ENCODE measurements at regions not wholly inside any gene's neighbourhood (a gene's known extent, or its start where the extent isn't known, plus 50 kb on each side); places are given as distances from the start of the nearest gene placed in this dataset.

DNA sequence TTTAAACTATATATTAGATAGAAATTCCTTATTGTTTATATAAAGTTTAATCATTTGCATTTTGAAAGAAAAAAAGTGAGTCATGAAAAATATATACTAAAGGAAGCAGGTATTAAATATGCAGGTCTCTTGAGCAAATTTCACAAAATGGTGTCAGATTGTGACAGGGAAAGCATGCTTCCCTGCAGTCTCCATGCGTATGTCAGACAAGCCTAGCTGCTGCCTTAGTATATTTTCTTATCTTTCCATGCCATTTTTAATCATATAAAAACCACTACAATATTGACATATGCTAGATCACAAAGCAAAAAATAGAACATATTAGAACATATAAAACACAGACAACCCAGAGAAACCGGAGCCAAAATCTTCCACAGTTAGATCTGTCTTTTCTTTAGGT is 1137.7 kb upstream of the DDX18 start:
- TF ChIP-seq, protein P1, sequence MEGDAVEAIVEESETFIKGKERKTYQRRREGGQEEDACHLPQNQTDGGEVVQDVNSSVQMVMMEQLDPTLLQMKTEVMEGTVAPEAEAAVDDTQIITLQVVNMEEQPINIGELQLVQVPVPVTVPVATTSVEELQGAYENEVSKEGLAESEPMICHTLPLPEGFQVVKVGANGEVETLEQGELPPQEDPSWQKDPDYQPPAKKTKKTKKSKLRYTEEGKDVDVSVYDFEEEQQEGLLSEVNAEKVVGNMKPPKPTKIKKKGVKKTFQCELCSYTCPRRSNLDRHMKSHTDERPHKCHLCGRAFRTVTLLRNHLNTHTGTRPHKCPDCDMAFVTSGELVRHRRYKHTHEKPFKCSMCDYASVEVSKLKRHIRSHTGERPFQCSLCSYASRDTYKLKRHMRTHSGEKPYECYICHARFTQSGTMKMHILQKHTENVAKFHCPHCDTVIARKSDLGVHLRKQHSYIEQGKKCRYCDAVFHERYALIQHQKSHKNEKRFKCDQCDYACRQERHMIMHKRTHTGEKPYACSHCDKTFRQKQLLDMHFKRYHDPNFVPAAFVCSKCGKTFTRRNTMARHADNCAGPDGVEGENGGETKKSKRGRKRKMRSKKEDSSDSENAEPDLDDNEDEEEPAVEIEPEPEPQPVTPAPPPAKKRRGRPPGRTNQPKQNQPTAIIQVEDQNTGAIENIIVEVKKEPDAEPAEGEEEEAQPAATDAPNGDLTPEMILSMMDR (IDR thresholded peaks at IDR 0.05; ENCODE audit: insufficient read depth, low read length, poor library complexity, severe bottlenecking): no peak
- TF ChIP-seq EZH2phosphoT487 (conservative IDR thresholded peaks at IDR 0.05; ENCODE audit: low read length): no peak
